Naive thymus-derived CD4-positive, alpha-beta T cell (primary cell): ENCODE measurements at regions not wholly inside any gene's neighbourhood (a gene's known extent, or its start where the extent isn't known, plus 50 kb on each side); places are given as distances from the start of the nearest gene placed in this dataset.
A peak's percentile ranks its signal among the peaks of the same experiment; 100 is the strongest.

Experiments
- ATAC-seq: fragments of 150-1000 bp; cut with Tn5 transposase; 2 replicates; pipeline ENCODE4 v1.10.0; 2021; ENCODE audit warnings: mild to moderate bottlenecking, moderate library complexity
- CTCF ChIA-PET: fragments of 350-600 bp; sonication (Branson Sonifier 250); formaldehyde crosslinking; loops from one replicate; lab custom pipeline; 2021; ENCODE audit warnings: antibody characterized with exemption; lab: Charles Lee
- POLR2A ChIA-PET: fragments of 350-600 bp; sonication (Branson Sonifier 250); formaldehyde crosslinking; loops from one replicate; lab custom pipeline; 2021; ENCODE audit warnings: antibody characterized with exemption, inconsistent platforms; lab: Charles Lee
- DNase-seq, 9 donors: peaks; one replicate each; pipeline versions ENCODE4 v3.0.0 to v3.0.0-alpha.2; 2020 to 2022; ENCODE audit warnings: mixed read lengths in 1 of 9
- H3K27ac ChIP-seq: one replicate; pipeline ENCODE4 v1.7.0; 2013; ENCODE audit warnings: mild to moderate bottlenecking, low read depth, low read length, moderate library complexity
- H3K27me3 ChIP-seq, 2 donors: one replicate each; pipeline ENCODE4 v1.7.0; 2013; ENCODE audit warnings: low read length in 2 of 2, mild to moderate bottlenecking in 2 of 2, moderate library complexity in 2 of 2; ENCODE audit not compliant: control insufficient read depth in 2 of 2, insufficient read depth in 2 of 2
- H3K36me3 ChIP-seq, 3 experiments: 1 replicate in 2 of 3; 2 replicates in 1 of 3; pipeline ENCODE4 v1.7.0; 2013; ENCODE audit warnings: low read length in 3 of 3, mild to moderate bottlenecking in 3 of 3, moderate library complexity in 1 of 3; ENCODE audit not compliant: insufficient read depth in 3 of 3, control insufficient read depth in 2 of 3
- H3K4me1 ChIP-seq, 2 donors: one replicate each; pipeline ENCODE4 v1.7.0; 2013; ENCODE audit warnings: low read length in 2 of 2, mild to moderate bottlenecking in 2 of 2, moderate library complexity in 1 of 2; ENCODE audit not compliant: control insufficient read depth in 2 of 2, insufficient read depth in 2 of 2
- H3K4me3 ChIP-seq: 2 replicates; pipeline ENCODE4 v1.7.0; 2013; ENCODE audit warnings: mild to moderate bottlenecking, low read length
- H3K9me3 ChIP-seq, 3 experiments: 1 replicate in 2 of 3; 2 replicates in 1 of 3; pipeline ENCODE4 v1.7.0; 2013; ENCODE audit warnings: low read length in 3 of 3; ENCODE audit not compliant: control insufficient read depth in 2 of 3
- H3K27ac Mint-ChIP-seq, 9 donors: one replicate each; pipeline ENCODE4 v1.8.0; 2020 to 2022; ENCODE audit warnings: mixed read lengths in 9 of 9, mild to moderate bottlenecking in 8 of 9, moderate library complexity in 5 of 9, inconsistent platforms in 2 of 9
- H3K27me3 Mint-ChIP-seq, 5 donors: one replicate each; pipeline ENCODE4 v1.8.0; 2021 to 2022; ENCODE audit warnings: mixed read lengths in 5 of 5, mild to moderate bottlenecking in 1 of 5
- H3K36me3 Mint-ChIP-seq, 5 donors: one replicate each; pipeline ENCODE4 v1.8.0; 2020 to 2022; ENCODE audit warnings: mixed read lengths in 5 of 5, mild to moderate bottlenecking in 3 of 5, inconsistent platforms in 1 of 5
- H3K4me1 Mint-ChIP-seq, 7 donors: one replicate each; pipeline ENCODE4 v1.8.0; 2020 to 2022; ENCODE audit warnings: mixed read lengths in 7 of 7, mild to moderate bottlenecking in 3 of 7, inconsistent platforms in 1 of 7
- H3K4me3 Mint-ChIP-seq, 10 donors: one replicate each; pipeline ENCODE4 v1.8.0; 2020 to 2022; ENCODE audit warnings: mild to moderate bottlenecking in 10 of 10, mixed read lengths in 10 of 10, moderate library complexity in 6 of 10, inconsistent platforms in 2 of 10
- H3K9me3 Mint-ChIP-seq, 11 donors: one replicate each; pipeline ENCODE4 v1.8.0; 2020 to 2022; ENCODE audit warnings: mixed read lengths in 11 of 11, mild to moderate bottlenecking in 4 of 11, inconsistent platforms in 1 of 11, moderate library complexity in 1 of 11
- intact Hi-C, 2 donors: fragments of 100-400 bp; cut with micrococcal nuclease; formaldehyde crosslinking; loops; one replicate each; pipeline ENCODE4 v1.15.1; 2023

- H3K27ac Mint-ChIP-seq = peak overlapping the region in 1 of 9 donors; percentile 15
- CTCF ChIA-PET = no interaction called here
- H3K36me3 Mint-ChIP-seq = peaks cover 0 to 30% (median 19%) of the 10 kb centered on the region in 5 donors
- no peaks in the 10 kb centered on the region for H3K27me3 Mint-ChIP-seq
- H3K4me3 ChIP-seq = no peak overlapping the region
- H3K27ac ChIP-seq = no peak overlapping the region
- H3K9me3 ChIP-seq = no peaks in the 10 kb centered on the region
- H3K36me3 ChIP-seq = no peaks in the 10 kb centered on the region
- H3K4me3 Mint-ChIP-seq = no peak overlapping the region
- intact Hi-C loops = no loop called here
- no peak for ATAC-seq
- H3K4me1 ChIP-seq = no peaks in the 10 kb centered on the region
- POLR2A ChIA-PET = no interaction called here
- peaks cover 14 to 64% (median 44%) of the 10 kb centered on the region in 7 donors for H3K4me1 Mint-ChIP-seq
- H3K27me3 ChIP-seq = no peaks in the 10 kb centered on the region
- peaks cover 0 to 12% (median 0%) of the 10 kb centered on the region in 11 donors for H3K9me3 Mint-ChIP-seq
- DNase-seq = no peak
Observed at GRCh38 chr14:71383510-71383909, 476.3 kb downstream of the PCNX1 start.

GRCh38 chr14:71384007-71384845, 477.0 kb downstream of the PCNX1 start:
- intact Hi-C loops = no loop called here
- Histone ChIP-seq H3K36me3 (no peaks in the 10 kb centered on the region), H3K4me3 (no peak overlapping the region), H3K27me3 (no peaks in the 10 kb centered on the region), H3K9me3 (no peaks in the 10 kb centered on the region), H3K4me1 (no peaks in the 10 kb centered on the region), H3K27ac (no peak overlapping the region)
- no peak for DNase-seq
- Mint-ChIP-seq H3K4me1 (peaks cover 13 to 64% (median 42%) of the 10 kb centered on the region in 7 donors), H3K36me3 (peaks cover 0 to 26% (median 19%) of the 10 kb centered on the region in 5 donors), H3K27ac (peak overlapping the region in 3 of 9 donors; percentile 30 to 70 (median 64)), H3K9me3 (peaks cover 0 to 6% (median 0%) of the 10 kb centered on the region in 11 donors), H3K27me3 (no peaks in the 10 kb centered on the region), H3K4me3 (no peak overlapping the region)
- CTCF ChIA-PET = no interaction called here
- POLR2A ChIA-PET = no interaction called here
- no peak for ATAC-seq

- ChIA-PET CTCF (no interaction called here), POLR2A (no interaction called here)
- Histone ChIP-seq H3K27ac (no peak overlapping the region), H3K9me3 (no peaks in the 10 kb centered on the region), H3K4me1 (no peaks in the 10 kb centered on the region), H3K4me3 (no peak overlapping the region), H3K27me3 (no peaks in the 10 kb centered on the region), H3K36me3 (no peaks in the 10 kb centered on the region)
- Mint-ChIP-seq H3K9me3 (no peaks in the 10 kb centered on the region), H3K27ac (peak overlapping the region in 1 of 9 donors; percentile 5), H3K4me1 (peaks cover 12 to 62% (median 38%) of the 10 kb centered on the region in 7 donors), H3K27me3 (no peaks in the 10 kb centered on the region), H3K4me3 (peak overlapping the region in 1 of 10 donors; percentile 18), H3K36me3 (peaks cover 0 to 21% (median 15%) of the 10 kb centered on the region in 5 donors)
- intact Hi-C loops = no loop called here
- no peak for DNase-seq
- ATAC-seq = no peak
Observed at GRCh38 chr14:71387753-71388152, 480.5 kb downstream of the PCNX1 start.

- Mint-ChIP-seq H3K27ac (no peak overlapping the region), H3K4me3 (no peak overlapping the region), H3K4me1 (peaks cover 12 to 57% (median 34%) of the 10 kb centered on the region in 7 donors), H3K36me3 (peaks cover 0 to 21% (median 15%) of the 10 kb centered on the region in 5 donors), H3K9me3 (no peaks in the 10 kb centered on the region), H3K27me3 (no peaks in the 10 kb centered on the region)
- Histone ChIP-seq H3K4me1 (no peaks in the 10 kb centered on the region), H3K27me3 (no peaks in the 10 kb centered on the region), H3K4me3 (no peak overlapping the region), H3K36me3 (no peaks in the 10 kb centered on the region), H3K9me3 (no peaks in the 10 kb centered on the region), H3K27ac (no peak overlapping the region)
- ChIA-PET CTCF (no interaction called here), POLR2A (no interaction called here)
- DNase-seq = no peak
- intact Hi-C loops = no loop called here
- ATAC-seq = no peak
Observed at GRCh38 chr14:71388336-71388735, 481.1 kb downstream of the PCNX1 start.

- H3K4me1 Mint-ChIP-seq = peaks cover 10 to 55% (median 30%) of the 10 kb centered on the region in 7 donors
- Histone ChIP-seq H3K4me3 (no peak overlapping the region), H3K4me1 (no peaks in the 10 kb centered on the region), H3K27ac (no peak overlapping the region), H3K27me3 (no peaks in the 10 kb centered on the region), H3K36me3 (no peaks in the 10 kb centered on the region), H3K9me3 (no peaks in the 10 kb centered on the region)
- intact Hi-C loops = no loop called here
- H3K27me3 Mint-ChIP-seq = no peaks in the 10 kb centered on the region
- H3K9me3 Mint-ChIP-seq = no peaks in the 10 kb centered on the region
- CTCF ChIA-PET = no interaction called here
- POLR2A ChIA-PET = no interaction called here
- H3K4me3 Mint-ChIP-seq = peak overlapping the region in 1 of 10 donors; percentile 2
- DNase-seq = no peak
- H3K36me3 Mint-ChIP-seq = peaks cover 0 to 21% (median 14%) of the 10 kb centered on the region in 5 donors
- H3K27ac Mint-ChIP-seq = peak overlapping the region in 3 of 9 donors; percentile 0 to 32 (median 2)
- ATAC-seq = no peak
Observed at GRCh38 chr14:71388862-71389261, 481.6 kb downstream of the PCNX1 start.

GRCh38 chr14:71394386-71394785, 487.1 kb downstream of the PCNX1 start:
- Mint-ChIP-seq H3K27me3 (no peaks in the 10 kb centered on the region), H3K27ac (peak overlapping the region in 1 of 9 donors; percentile 15), H3K4me3 (no peak overlapping the region), H3K36me3 (peaks cover 0 to 20% (median 3%) of the 10 kb centered on the region in 5 donors), H3K9me3 (no peaks in the 10 kb centered on the region), H3K4me1 (peaks cover 10 to 56% (median 39%) of the 10 kb centered on the region in 7 donors)
- intact Hi-C loops = no loop called here
- Histone ChIP-seq H3K4me1 (peaks cover 0 to 6% of the 10 kb centered on the region in 2 donors), H3K9me3 (no peaks in the 10 kb centered on the region), H3K27me3 (no peaks in the 10 kb centered on the region), H3K27ac (no peak overlapping the region), H3K4me3 (no peak overlapping the region), H3K36me3 (no peaks in the 10 kb centered on the region)
- POLR2A ChIA-PET = no interaction called here
- no peak for DNase-seq
- CTCF ChIA-PET = no interaction called here
- no peak for ATAC-seq
